HG03575 (cell line): ENCODE measurements at regions not wholly inside any gene's neighbourhood (a gene's known extent, or its start where the extent isn't known, plus 50 kb on each side); places are given as distances from the start of the nearest gene placed in this dataset.

Source experiments
- ATAC-seq: cut with Tn5 transposase; IDR thresholded peaks from one replicate; pipeline ENCODE4 v1.9.1; 2021; ENCODE audit not compliant: unreplicated experiment, insufficient number of reproducible peaks, low FRiP score; ENCODE audit errors: extremely low read depth

- no peak for ATAC-seq
Observed at GRCh38 chr1:106793651-106794050, 262.8 kb upstream of the PRMT6 start.

GRCh38 chr1:106798991-106799390 is 257.5 kb upstream of the PRMT6 start:
- ATAC-seq, result no peak

GRCh38 chr1:106802181-106802580 is 254.3 kb upstream of the PRMT6 start:
- no peak for ATAC-seq

DNA sequence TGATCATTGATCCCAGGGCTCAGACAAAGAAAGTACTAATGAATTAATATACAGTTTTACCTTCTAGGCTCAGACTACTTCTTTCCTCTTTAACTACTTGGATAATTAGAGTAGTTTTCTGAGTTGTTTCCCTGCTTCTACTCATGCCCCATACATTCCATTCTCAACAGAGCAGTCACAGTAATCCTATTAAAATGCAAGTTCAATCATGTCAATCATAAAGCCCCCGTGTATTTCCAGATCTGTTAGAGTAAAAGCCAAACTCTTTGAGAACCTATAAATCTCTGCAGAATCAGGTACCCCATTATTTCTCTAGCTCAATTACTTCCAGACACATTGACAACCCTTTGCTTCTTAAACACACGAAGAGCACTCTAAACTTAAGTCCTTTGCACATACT is 242.1 kb upstream of the PRMT6 start:
- ATAC-seq, result no peak

GRCh38 chr1:106817575-106817974 is 238.9 kb upstream of the PRMT6 start:
- ATAC-seq, result no peak

- no peak for ATAC-seq
Observed at GRCh38 chr1:106831511-106831910, 225.0 kb upstream of the PRMT6 start.

DNA sequence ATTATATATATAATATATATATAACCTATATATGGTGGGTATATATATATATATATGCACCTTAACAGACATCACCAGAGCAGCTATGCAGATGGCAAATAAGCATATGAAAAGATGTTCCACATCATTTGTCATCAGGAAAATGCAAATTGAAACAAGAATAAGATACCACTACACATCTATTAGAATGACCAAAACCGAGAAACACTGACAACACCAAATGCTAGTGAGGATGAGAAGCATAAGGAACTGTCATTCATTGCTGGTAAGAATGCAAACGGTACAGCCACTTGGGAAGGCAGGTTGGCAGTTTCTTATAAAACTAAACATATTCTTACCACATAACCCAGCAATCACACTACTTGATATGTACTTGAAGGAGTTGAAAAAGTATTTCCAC is 219.8 kb upstream of the PRMT6 start:
- peak; percentile 87 for ATAC-seq

DNA sequence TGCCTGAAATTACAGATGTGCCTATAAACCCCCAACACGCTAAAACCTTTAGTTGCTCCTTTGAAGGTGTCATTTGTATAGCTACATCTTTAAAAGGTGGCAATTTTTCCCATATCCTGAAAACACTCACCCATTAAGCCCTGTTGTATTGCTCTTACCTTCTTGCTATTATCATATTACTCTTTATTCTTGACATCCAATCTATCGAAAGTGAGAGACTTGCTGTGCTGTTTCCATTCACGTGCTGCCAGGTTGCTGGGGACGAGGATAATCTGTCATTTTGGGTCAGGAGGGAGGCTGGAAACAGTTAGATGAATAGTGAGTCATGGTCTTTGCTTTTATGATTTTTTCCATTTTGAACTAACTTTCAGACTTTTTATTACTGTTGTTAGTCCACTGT is 213.0 kb upstream of the PRMT6 start:
- ATAC-seq, result no peak

DNA sequence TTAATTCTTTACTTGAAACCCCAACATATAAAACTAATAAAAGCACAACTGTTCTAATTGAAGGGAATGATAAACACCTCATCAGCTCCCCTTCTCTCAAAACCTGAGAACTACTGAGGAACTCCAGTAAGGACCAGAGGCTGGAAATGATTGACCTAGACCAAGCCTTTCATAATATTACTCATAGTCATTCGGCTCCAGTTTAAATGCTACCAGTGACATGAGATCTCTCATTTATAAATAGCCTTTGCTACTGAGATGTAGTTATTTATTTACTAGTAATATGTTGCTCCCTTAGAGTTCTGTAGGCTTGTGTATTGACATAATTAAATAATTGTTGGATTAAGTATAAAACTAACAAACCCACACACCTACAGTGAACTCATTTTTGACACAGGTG is 209.8 kb upstream of the PRMT6 start:
- ATAC-seq, result peak; percentile 60

GRCh38 chr1:106861110-106861509 is 195.4 kb upstream of the PRMT6 start:
- ATAC-seq, result no peak

DNA sequence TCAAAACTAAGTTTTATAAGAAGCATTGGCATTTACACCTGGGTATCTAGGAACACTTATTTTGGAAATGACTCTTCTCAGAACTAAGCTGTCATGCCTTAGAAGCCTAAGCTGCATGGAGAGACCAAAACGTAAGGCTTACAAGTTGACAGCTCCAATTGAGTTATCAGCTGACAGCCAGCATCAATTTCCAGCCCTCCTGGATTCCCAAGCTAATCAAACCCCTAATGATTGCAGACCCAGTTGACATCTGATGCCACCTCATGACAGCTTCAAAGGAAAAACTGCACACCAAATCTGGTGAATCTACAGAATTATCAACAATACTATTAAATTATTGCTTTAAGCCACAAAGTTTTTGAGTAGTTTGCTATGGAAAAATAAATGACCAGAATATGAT is 187.6 kb upstream of the PRMT6 start:
- no peak for ATAC-seq

- no peak for ATAC-seq
Observed at GRCh38 chr1:106875622-106876021, 180.9 kb upstream of the PRMT6 start.

- no peak for ATAC-seq
Observed at GRCh38 chr1:106876384-106876783, 180.1 kb upstream of the PRMT6 start.

DNA sequence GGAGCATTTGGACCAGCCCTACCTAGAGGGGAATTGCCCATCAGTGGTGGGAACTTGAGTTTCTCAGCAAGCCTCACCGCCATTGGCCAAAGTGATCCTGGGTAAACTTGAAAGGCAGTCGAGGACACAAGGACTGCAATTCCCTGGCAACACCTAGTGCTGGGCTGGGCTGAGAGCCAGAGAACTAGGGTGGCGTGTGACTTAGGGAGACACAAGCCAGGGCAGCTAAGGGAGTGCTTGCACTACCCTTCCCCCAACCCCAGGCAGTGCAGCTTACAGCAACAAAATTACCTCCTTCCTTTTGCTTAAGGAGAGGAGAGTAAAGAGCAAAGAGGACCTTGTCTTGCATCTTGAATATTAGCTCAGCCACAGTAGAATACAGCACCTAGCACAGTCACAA is 176.9 kb upstream of the PRMT6 start:
- no peak for ATAC-seq

DNA sequence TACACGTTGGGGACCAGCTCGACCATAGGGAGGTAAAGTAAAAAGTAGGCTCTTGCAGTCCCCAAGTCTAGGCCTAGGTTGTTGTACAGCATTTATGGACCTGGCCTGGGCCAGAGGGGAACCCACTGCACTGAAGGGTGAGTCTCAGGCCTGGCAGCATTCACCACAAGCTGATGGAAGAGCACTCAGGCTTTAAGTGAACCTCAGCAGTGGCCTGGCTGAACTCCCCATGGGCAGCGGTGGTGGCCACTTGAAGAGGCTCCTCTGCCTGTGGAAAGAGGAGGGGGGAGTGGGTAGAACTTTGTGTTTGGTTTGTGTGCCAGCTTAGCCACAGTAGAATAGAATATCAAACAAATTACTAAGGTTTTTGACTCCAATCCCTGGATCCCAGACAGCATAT is 176.2 kb upstream of the PRMT6 start:
- no peak for ATAC-seq

DNA sequence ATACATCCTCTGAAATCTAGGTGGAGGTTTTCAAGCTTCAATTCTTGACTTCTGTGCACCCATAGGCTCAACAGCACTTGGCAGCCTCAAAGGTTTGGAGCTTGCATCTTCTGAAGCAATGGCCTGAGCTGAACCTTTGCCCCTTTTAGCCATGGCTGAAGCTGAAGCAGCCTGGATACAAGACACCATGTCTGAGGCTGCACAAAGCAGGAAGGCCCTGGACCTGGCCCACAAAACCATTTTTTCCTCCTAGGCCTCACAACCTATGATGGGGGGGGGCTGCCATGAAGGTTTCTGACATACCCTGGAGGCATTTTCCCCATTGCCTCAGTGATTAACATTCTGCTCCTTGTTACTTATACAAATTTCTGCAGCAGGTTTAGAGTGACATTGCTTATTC is 173.3 kb upstream of the PRMT6 start:
- ATAC-seq, result no peak

GRCh38 chr1:106889059-106889458 is 167.4 kb upstream of the PRMT6 start:
- no peak for ATAC-seq

DNA sequence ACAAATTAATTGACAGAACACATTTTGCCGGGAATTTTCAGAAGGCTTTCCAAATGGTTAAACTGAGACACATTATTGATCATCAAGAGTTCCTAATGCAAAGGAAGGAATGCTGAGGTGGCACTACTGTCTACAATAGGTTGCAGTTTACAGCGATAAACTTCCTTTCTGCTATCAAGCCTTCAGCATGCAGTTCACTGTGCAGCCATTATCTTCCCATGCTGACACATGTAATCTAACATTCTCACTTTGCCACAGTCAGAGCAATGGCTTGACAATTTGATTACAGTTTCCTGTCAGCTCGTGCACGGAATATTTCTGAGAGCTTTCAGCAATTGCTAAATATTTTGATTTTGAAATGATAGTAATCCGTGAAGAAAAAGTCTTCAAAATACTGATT is 166.9 kb upstream of the PRMT6 start:
- no peak for ATAC-seq

GRCh38 chr1:106897976-106898375 is 158.5 kb upstream of the PRMT6 start:
- ATAC-seq, result no peak

GRCh38 chr1:106899644-106900043 is 156.8 kb upstream of the PRMT6 start:
- no peak for ATAC-seq

- peak; percentile 100 for ATAC-seq
Observed at GRCh38 chr1:106907795-106908194, 148.7 kb upstream of the PRMT6 start.

DNA sequence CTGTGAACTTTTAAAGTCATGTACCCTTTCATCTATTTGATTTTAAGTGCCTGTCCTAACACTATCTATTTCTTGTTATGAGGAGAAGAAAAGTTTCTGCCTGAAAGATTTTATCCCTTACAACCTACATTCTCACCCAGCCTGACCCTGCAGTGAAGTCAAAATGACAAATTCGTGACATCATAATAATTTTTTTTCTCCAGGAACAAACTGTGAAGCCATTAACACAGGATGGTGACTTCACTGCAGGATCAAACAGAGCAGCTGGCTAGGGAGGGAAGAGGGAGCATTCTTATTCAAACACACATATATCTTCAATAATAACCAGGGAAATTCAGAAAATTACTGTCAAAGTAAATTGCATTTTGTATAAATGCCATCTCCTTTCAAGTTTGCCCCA is 147.8 kb upstream of the PRMT6 start:
- ATAC-seq, result no peak
